H1 (cell line): ENCODE measurements at regions not wholly inside any gene's neighbourhood (a gene's known extent, or its start where the extent isn't known, plus 50 kb on each side); places are given as distances from the start of the nearest gene placed in this dataset.

Experiments used
- CTCF ChIA-PET: fragments of 300-600 bp; sonication (Branson Sonifier 250); formaldehyde crosslinking; loops from one replicate; lab custom pipeline; 2021; ENCODE audit not compliant: partially characterized antibody; lab: Charles Lee
- POLR2A ChIA-PET: fragments of 300-600 bp; sonication (Branson Sonifier 250); formaldehyde crosslinking; loops from one replicate; lab custom pipeline; 2021; ENCODE audit warnings: inconsistent platforms; ENCODE audit not compliant: partially characterized antibody; lab: Charles Lee
- DNase-seq, 2 experiments: peaks; one replicate each; pipeline versions ENCODE4 v3.0.0 to v3.0.0-alpha.2; 2010 to 2022; ENCODE audit warnings: low spot score in 2 of 2, low read depth in 1 of 2, mixed read lengths in 1 of 2
- FAIRE-seq: peaks from 2 replicates; lab custom pipeline; 2011; peaks lifted over from hg19 to GRCh38; lab: Jason Lieb, UNC
- H2AFZ ChIP-seq: 2 replicates; pipeline ENCODE4 v1.8.1; 2012; ENCODE audit warnings: low read length, inconsistent platforms
- H2AK5ac ChIP-seq: 2 replicates; pipeline ENCODE4 v1.6.1; 2013; ENCODE audit warnings: low read depth, low read length
- H2BK120ac ChIP-seq: replicated peaks from 2 replicates; pipeline ENCODE3; 2013; ENCODE audit warnings: low read depth, low read length, inconsistent platforms
- H2BK12ac ChIP-seq: 2 replicates; pipeline ENCODE4 v1.6.1; 2013; ENCODE audit warnings: low read depth, low read length
- H2BK15ac ChIP-seq: 2 replicates; pipeline ENCODE4 v1.6.1; 2013; ENCODE audit warnings: low read length
- H2BK20ac ChIP-seq: 2 replicates; pipeline ENCODE4 v1.6.1; 2013; ENCODE audit warnings: low read length
- H2BK5ac ChIP-seq: 2 replicates; pipeline ENCODE4 v1.6.1; 2013; ENCODE audit warnings: low read depth, low read length
- H3K14ac ChIP-seq: 2 replicates; pipeline ENCODE4 v1.6.1; 2013; ENCODE audit warnings: inconsistent platforms; ENCODE audit not compliant: insufficient read length
- H3K18ac ChIP-seq: 2 replicates; pipeline ENCODE4 v1.6.1; 2013; ENCODE audit warnings: low read length; ENCODE audit errors: extremely low read depth
- H3K23ac ChIP-seq: 2 replicates; pipeline ENCODE4 v1.6.1; 2013; ENCODE audit warnings: inconsistent platforms; ENCODE audit not compliant: insufficient read length
- H3K23me2 ChIP-seq: 2 replicates; pipeline ENCODE4 v1.6.1; 2013; ENCODE audit warnings: low read depth, low read length
- H3K27ac ChIP-seq: 2 replicates; pipeline ENCODE4 v1.6.1; 2011; ENCODE audit warnings: low read depth, low read length, inconsistent platforms
- H3K27me3 ChIP-seq, 4 experiments: replicated peaks in 1 of 4; 1 replicate in 1 of 4; 2 replicates in 3 of 4; pipeline versions ENCODE4 v1.6.1 to v1.8.1; 2011 to 2013; ENCODE audit warnings: low read length in 3 of 4, mild to moderate bottlenecking in 3 of 4, inconsistent platforms in 2 of 4, mixed read lengths in 2 of 4, moderate library complexity in 1 of 4; ENCODE audit not compliant: control insufficient read depth in 3 of 4, insufficient read depth in 3 of 4; ENCODE audit errors: extremely low read depth in 1 of 4
- H3K36me3 ChIP-seq, 4 experiments: 2 replicates each; pipeline versions ENCODE4 v1.6.1 to v1.8.1; 2011 to 2013; ENCODE audit warnings: mild to moderate bottlenecking in 4 of 4, low read length in 3 of 4, moderate library complexity in 2 of 4, control low read depth in 1 of 4, inconsistent platforms in 1 of 4; ENCODE audit not compliant: insufficient read depth in 4 of 4, control insufficient read depth in 2 of 4
- H3K4ac ChIP-seq: replicated peaks from 2 replicates; pipeline ENCODE3; 2013; ENCODE audit warnings: low read length, low read depth, mixed read lengths, inconsistent platforms; ENCODE audit not compliant: insufficient read length
- H3K4me1 ChIP-seq, 4 experiments: replicated peaks in 1 of 4; 1 replicate in 1 of 4; 2 replicates in 3 of 4; pipeline versions ENCODE4 v1.6.1 to v1.8.1; 2011 to 2013; ENCODE audit warnings: low read length in 3 of 4, inconsistent platforms in 2 of 4, mixed read lengths in 1 of 4; ENCODE audit not compliant: insufficient read depth in 4 of 4, control insufficient read depth in 3 of 4
- H3K4me2 ChIP-seq, 2 experiments: 2 replicates each; pipeline versions ENCODE4 v1.6.1 to v1.8.1; 2011 to 2013; ENCODE audit warnings: low read depth in 2 of 2, low read length in 2 of 2, control low read depth in 1 of 2, inconsistent platforms in 1 of 2, mild to moderate bottlenecking in 1 of 2; ENCODE audit not compliant: insufficient read depth in 1 of 2
- H3K4me3 ChIP-seq, 4 experiments: fragments of 200-600, 300-600 bp in 1 of 4; sonication (generic), shearing (Covaris generic), sonication (Bioruptor Twin) in 1 of 4; 2 replicates each; pipeline versions ENCODE4 v1.5.1 to v1.8.1; 2011 to 2016; ENCODE audit warnings: low read length in 4 of 4, low read depth in 3 of 4, control low read depth in 2 of 4, inconsistent platforms in 2 of 4, mild to moderate bottlenecking in 2 of 4, mixed read lengths in 1 of 4, moderate library complexity in 1 of 4; ENCODE audit not compliant: insufficient read depth in 2 of 4; ENCODE audit errors: extremely low read depth in 1 of 4
- H3K56ac ChIP-seq: replicated peaks from 2 replicates; pipeline ENCODE3; 2013; ENCODE audit warnings: low read depth, mild to moderate bottlenecking, mixed read lengths, low read length, inconsistent platforms; ENCODE audit not compliant: insufficient read length
- H3K79me1 ChIP-seq: 2 replicates; pipeline ENCODE4 v1.6.1; 2013; ENCODE audit warnings: low read depth, low read length, control low read depth
- H3K79me2 ChIP-seq, 2 experiments: 2 replicates each; pipeline versions ENCODE4 v1.6.1 to v1.8.1; 2012 to 2013; ENCODE audit warnings: low read length in 2 of 2, mild to moderate bottlenecking in 2 of 2, inconsistent platforms in 1 of 2; ENCODE audit not compliant: insufficient read depth in 2 of 2, control insufficient read depth in 1 of 2
- H3K9ac ChIP-seq, 4 experiments: replicated peaks in 1 of 4; 1 replicate in 1 of 4; 2 replicates in 3 of 4; pipeline versions ENCODE4 v1.6.1 to v1.8.1; 2011 to 2013; ENCODE audit warnings: low read depth in 3 of 4, low read length in 3 of 4, control low read depth in 2 of 4, mild to moderate bottlenecking in 2 of 4, moderate library complexity in 2 of 4, inconsistent platforms in 1 of 4; ENCODE audit errors: extremely low read depth in 1 of 4
- H3K9me3 ChIP-seq, 2 experiments: 2 replicates each; pipeline versions ENCODE4 v1.6.1 to v1.8.1; 2012 to 2013; ENCODE audit warnings: mild to moderate bottlenecking in 2 of 2, moderate library complexity in 2 of 2, control low read depth in 1 of 2, inconsistent platforms in 1 of 2, low read depth in 1 of 2, low read length in 1 of 2, mixed read lengths in 1 of 2; ENCODE audit not compliant: insufficient read depth in 2 of 2
- H4K20me1 ChIP-seq, 2 experiments: replicated peaks in 1 of 2; 2 replicates each; pipeline versions ENCODE3 to v1.8.1; 2011 to 2013; ENCODE audit warnings: inconsistent platforms in 2 of 2, low read length in 2 of 2, mild to moderate bottlenecking in 1 of 2; ENCODE audit not compliant: insufficient read depth in 2 of 2, control insufficient read depth in 1 of 2
- H4K5ac ChIP-seq: 2 replicates; pipeline ENCODE4 v1.6.1; 2013; ENCODE audit warnings: low read length, low read depth, mixed read lengths, inconsistent platforms; ENCODE audit not compliant: insufficient read length
- H4K8ac ChIP-seq: 2 replicates; pipeline ENCODE4 v1.8.0; 2013; ENCODE audit warnings: mild to moderate bottlenecking, moderate library complexity, low read length, inconsistent platforms; ENCODE audit not compliant: insufficient read depth; ENCODE audit errors: extremely low read depth
- H4K91ac ChIP-seq: replicated peaks from 2 replicates; pipeline ENCODE3; 2013; ENCODE audit warnings: low read length, mixed read lengths, inconsistent platforms; ENCODE audit not compliant: insufficient read length
- CHD1 ChIP-seq: IDR thresholded peaks from 2 replicates; pipeline ENCODE4 v1.6.1; 2012; ENCODE audit warnings: low read depth, low read length, improper control_type of control experiment
- EGR1 ChIP-seq: IDR thresholded peaks from 2 replicates; pipeline ENCODE4 v1.6.1; 2011; ENCODE audit warnings: low read depth, low read length, borderline replicate concordance
- RNF2 ChIP-seq: fragments of 200-900, 300-1000 bp; sonication (generic); IDR thresholded peaks from 2 replicates; pipeline ENCODE4 v1.7.1; 2016; ENCODE audit warnings: borderline replicate concordance, low read depth, mild to moderate bottlenecking, antibody characterized with exemption, low read length; ENCODE audit not compliant: poor library complexity, severe bottlenecking; ENCODE audit errors: missing control alignments
- SP4 ChIP-seq: IDR thresholded peaks from 2 replicates; pipeline ENCODE4 v1.6.1; 2012; ENCODE audit warnings: low read length, inconsistent platforms
- WGBS, 2 experiments: shearing (Covaris generic) in 1 of 2; methylation state at CpG; one replicate each; pipeline versions ENCODE4 v1.1.6 to v1.1.7; 2013 to 2015; ENCODE audit warnings: low lambda C conversion rate in 2 of 2, mixed read lengths in 2 of 2, inconsistent platforms in 1 of 2, low coverage in 1 of 2, missing lambda C conversion rate in 1 of 2; ENCODE audit not compliant: insufficient replicate concordance in 2 of 2, insufficient coverage in 1 of 2, insufficient read length in 1 of 2; ENCODE audit errors: extremely low coverage in 1 of 2, missing lambda C conversion rate in 1 of 2; 5-methylcytosine and 5-hydroxymethylcytosine counted together

DNA sequence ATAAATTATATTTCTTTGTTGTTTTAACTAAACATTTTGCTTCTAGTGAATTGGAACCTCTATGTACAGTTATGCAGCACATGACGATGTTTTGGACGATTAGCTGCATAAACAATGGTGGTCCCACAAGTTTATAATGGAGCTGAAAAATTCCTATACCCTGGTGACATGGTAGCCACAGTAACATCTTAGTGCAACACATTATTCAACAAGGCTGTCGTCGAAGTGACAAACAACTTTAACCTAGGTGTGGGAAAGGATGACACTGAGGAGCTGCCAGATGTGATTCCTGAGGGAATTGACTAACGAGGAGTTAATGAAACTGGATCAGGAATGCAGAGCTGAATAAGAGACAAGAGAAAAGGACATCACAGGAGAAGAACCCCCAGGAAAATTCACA, 588.9 kb upstream of the EPHA6 start:
- no peak overlapping the region for H2BK12ac ChIP-seq
- no peak overlapping the region for H3K9ac ChIP-seq
- FAIRE-seq, result no peak
- H2BK15ac ChIP-seq, result no peak overlapping the region
- H4K20me1 ChIP-seq, result no peaks in the 10 kb centered on the region
- no peak overlapping the region for H4K91ac ChIP-seq
- H3K27ac ChIP-seq, result no peak overlapping the region
- CTCF ChIA-PET, result no interaction called here
- H3K4me3 ChIP-seq, result no peak overlapping the region
- 87% methylated on average over 5 of the region's 5 CpGs; no CpG with 5 or more reads in 1 of the 2 experiments for WGBS, 2 experiments
- H3K18ac ChIP-seq, result no peak overlapping the region
- no peak overlapping the region for H3K23ac ChIP-seq
- no peak for DNase-seq
- no peak overlapping the region for H3K4me2 ChIP-seq
- H3K9me3 ChIP-seq, result no peaks in the 10 kb centered on the region
- no peak overlapping the region for H2AFZ ChIP-seq
- no peak overlapping the region for H4K5ac ChIP-seq
- no peak overlapping the region for H3K4ac ChIP-seq
- no peaks in the 10 kb centered on the region for H3K23me2 ChIP-seq
- H3K56ac ChIP-seq, result no peak overlapping the region
- POLR2A ChIA-PET, result no interaction called here
- no peak overlapping the region for H2BK120ac ChIP-seq
- no peaks in the 10 kb centered on the region for H3K36me3 ChIP-seq
- no peak overlapping the region for H3K14ac ChIP-seq
- H4K8ac ChIP-seq, result no peak overlapping the region
- no peak overlapping the region for H2BK5ac ChIP-seq
- H3K79me1 ChIP-seq, result no peaks in the 10 kb centered on the region
- no peaks in the 10 kb centered on the region for H3K4me1 ChIP-seq
- TF ChIP-seq CHD1 (no peak), RNF2 (no peak), SP4 (no peak), EGR1 (no peak)
- H2AK5ac ChIP-seq, result no peak overlapping the region
- no peaks in the 10 kb centered on the region for H3K79me2 ChIP-seq
- H3K27me3 ChIP-seq, result no peaks in the 10 kb centered on the region
- no peak overlapping the region for H2BK20ac ChIP-seq
